Astrocyte of the hippocampus (primary cell): ENCODE measurements at regions not wholly inside any gene's neighbourhood (a gene's known extent, or its start where the extent isn't known, plus 50 kb on each side); places are given as distances from the start of the nearest gene placed in this dataset.

Source experiments
- DNase-seq: peaks from one replicate; pipeline ENCODE4 v3.0.0; 2011; ENCODE audit warnings: low read depth, low spot score

DNA sequence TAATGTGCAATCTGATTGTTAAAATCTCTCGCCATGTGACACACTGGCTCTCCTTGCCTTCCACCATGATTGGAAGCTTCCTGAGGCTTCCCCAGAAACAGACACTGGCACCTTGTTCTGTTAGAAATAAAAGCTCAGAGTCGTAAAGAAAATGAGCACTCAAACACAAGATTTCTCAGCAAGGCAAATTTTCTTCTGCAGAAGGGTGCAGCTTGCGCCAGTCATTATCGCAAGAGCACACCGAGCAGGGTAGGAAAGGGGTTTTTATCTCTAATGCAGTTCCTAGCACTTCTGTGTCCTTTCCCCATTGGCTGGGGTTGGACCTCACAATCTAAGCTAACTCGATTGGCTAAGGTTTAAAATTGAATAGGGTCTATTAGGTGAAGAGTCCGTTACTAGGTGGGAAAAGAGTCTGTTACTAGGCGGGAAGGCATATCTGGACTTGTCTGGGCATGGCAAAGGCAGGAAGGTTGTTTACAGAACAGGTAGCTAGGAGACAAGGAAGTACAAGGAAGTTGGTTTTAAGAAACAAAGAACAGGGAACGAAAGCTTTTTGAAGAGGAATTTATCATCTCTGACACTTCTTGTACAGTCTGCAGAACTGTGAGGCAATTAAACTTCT lies 62.6 kb upstream of the BICD1 start:
- DNase-seq, result no peak

DNA sequence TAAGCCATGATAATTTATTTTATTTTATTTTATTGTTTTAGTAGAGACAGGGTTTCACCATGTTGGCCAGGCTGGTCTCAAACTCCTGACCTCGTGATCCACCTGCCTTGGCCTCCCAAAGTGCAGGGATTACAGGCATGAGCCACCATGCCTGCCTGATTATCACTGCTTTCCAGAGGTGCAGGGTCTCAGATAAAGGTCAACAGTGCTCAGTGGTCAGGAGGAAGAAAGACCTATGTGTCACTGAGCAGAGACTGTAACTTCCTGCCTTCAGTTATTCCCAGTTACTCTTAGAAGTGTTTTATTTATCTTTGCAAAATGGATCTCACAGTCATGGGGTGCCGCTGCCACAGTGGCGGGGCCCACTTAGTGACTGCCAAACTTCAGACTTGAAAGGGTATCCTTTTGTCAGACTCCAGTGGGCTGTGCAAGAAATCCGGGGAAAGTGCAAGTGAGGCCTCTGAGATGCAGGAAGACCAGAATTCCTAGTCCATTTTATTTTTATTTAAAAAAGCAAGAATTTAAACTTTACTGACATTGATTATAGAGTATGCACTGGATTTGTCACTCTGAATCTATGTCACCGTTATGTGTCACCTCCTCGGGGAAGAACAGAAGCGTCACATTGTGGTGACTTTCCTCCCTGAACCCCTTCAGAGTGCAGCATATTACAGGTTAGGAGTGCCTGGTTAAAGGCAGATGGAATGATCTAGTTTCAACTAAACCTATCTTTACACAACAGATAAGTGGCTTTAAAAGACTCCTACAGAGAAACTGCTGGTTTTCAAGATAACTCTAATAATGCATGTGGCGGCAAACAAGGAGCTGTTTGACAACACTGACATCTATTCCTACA lies 59.1 kb upstream of the BICD1 start:
- no peak for DNase-seq

DNA sequence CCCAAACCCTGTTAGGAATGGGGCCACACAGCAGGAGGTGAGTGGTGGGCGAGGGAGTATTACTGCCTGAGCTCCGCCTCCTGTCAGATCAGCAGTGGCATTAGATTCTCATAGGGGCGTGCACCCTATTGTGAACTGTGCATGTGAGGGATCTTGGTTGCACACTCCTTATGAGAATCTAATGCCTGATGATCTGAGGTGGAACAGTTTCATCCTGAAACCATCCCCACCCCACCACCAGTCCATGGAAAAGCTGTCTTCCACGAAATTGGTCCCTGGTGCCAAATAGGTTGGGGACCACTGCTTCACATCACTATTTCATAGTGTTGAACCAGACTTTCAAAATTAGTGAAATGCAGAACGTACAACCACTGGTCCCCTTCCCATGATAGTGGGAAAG lies 57.9 kb upstream of the BICD1 start:
- DNase-seq, result no peak

- DNase-seq, result peak; percentile 10
Measured at GRCh38 chr12:32049956-32050355, 56.7 kb upstream of the BICD1 start.

DNA sequence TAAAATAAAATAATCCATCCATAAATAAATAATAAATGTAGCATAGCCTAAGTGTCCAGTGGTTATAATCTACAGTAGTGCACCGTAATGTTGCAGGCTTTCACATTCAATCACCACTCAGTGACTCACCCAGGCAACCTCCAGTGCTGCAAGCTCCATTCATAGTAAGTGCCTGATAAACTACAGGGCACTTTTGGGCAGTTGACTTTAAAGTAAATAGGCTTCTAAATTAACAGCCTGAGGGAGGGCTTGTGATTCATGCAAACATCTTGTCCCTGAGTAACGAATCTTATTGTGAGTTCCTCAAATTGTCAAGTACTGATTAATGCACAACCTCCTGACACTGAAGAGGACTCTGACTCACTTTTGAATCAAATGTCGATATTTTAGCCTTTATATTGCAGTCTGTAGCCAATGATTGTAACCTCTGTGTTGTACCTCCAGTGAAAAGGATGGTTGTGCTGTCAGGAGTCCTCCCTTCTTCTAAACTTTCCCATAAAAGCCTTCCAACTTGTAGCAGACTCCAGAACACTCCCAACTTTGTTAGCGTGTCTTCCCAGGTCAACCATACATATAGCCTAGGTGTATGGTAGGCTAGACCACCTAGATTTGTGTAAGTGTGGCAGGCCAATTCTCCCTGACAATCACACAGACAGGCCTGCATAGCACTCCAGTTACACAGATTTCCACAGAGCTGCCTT lies 55.0 kb upstream of the BICD1 start:
- DNase-seq, result peak; percentile 82

- no peak for DNase-seq
Measured at GRCh38 chr12:32052212-32052713, 54.4 kb upstream of the BICD1 start.

DNA sequence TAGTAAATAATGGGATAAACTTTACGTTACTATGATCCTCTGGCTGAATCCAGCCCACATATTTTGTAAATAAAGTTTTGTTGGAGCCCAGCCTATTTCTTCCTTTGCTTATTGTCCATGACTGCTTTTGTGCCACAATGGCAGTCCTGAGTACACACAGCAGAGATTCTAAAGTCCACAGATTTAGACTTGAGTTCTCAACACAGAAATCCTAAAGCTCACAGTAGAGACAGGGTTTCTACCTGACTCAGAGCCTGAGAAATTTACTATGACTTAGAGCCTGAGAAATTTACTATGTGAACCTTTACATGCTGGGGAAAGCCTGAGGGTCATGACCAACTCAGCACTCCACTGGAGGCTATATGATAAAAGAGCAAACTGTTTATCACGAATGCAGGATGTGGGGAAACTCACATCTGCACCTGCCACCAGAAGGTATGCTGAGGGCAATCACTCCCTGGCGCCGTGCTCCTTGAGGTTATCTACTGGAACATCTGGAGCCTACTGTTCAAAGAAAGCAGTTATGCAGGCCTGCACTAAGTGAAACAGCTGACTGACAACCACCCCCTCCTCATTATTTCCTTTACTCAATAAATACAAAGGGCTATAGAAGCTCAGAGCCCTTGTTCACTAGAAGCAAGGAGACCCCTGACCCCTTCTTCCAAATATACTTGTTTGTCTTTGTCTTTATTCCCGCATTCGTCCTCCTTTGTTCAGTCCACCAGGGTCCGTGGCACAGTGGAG lies 52.6 kb upstream of the BICD1 start:
- DNase-seq, result no peak
